ENCODE measurements at regions not wholly inside any gene's neighbourhood (a gene's known extent, or its start where the extent isn't known, plus 50 kb on each side); places are given as distances from the start of the nearest gene placed in this dataset.
"Not testable (repeated sequence)": the region's sequence is repeated elsewhere in the genome, so short reads cannot be mapped to it uniquely, and the experiment has no call there.

DNA sequence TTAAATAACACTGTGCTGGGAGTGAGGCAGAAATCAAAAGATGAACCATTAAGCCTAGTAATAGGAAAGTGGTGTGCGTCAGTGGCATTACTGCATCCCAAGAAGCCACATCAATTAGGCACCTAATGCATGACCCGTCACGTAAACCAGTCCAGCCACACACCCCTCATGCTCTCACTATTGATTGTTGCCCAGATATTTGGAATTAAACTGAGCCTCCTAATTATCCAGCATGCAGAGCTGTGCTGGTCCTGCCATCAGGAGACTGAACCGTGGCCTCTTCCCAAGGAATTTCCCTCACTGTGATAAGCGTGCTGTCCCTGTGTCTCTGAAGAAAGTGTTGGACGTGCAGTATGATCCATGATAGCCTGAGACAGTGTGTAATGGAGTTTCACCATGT, 270.6 kb upstream of the SLC14A2 start:
- TF ChIP-seq, protein P1, sequence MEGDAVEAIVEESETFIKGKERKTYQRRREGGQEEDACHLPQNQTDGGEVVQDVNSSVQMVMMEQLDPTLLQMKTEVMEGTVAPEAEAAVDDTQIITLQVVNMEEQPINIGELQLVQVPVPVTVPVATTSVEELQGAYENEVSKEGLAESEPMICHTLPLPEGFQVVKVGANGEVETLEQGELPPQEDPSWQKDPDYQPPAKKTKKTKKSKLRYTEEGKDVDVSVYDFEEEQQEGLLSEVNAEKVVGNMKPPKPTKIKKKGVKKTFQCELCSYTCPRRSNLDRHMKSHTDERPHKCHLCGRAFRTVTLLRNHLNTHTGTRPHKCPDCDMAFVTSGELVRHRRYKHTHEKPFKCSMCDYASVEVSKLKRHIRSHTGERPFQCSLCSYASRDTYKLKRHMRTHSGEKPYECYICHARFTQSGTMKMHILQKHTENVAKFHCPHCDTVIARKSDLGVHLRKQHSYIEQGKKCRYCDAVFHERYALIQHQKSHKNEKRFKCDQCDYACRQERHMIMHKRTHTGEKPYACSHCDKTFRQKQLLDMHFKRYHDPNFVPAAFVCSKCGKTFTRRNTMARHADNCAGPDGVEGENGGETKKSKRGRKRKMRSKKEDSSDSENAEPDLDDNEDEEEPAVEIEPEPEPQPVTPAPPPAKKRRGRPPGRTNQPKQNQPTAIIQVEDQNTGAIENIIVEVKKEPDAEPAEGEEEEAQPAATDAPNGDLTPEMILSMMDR (IDR thresholded peaks at IDR 0.05 in 8 of 11, conservative IDR thresholded peaks at IDR 0.05 in 3 of 11): not testable (repeated sequence)
- TF ChIP-seq POLR2A, POLR2AphosphoS5 (IDR thresholded peaks at IDR 0.05): not testable (repeated sequence)
